SK-N-SH treated with all-trans-retinoic acid at 6 μM for 48 hours (cell line): ENCODE measurements at regions not wholly inside any gene's neighbourhood (a gene's known extent, or its start where the extent isn't known, plus 50 kb on each side); places are given as distances from the start of the nearest gene placed in this dataset.

Source experiments
- PATZ1 ChIP-seq: fragments of 250-450 bp; sonication (Bioruptor Pico); IDR thresholded peaks from 2 replicates; pipeline ENCODE4 v1.8.0; 2020; ENCODE audit warnings: mild to moderate bottlenecking, moderate library complexity, borderline replicate concordance
- TCF4 ChIP-seq: fragments of 250-450 bp; sonication (Bioruptor Pico); IDR thresholded peaks from 2 replicates; pipeline ENCODE4 v1.8.0; 2021; ENCODE audit warnings: mild to moderate bottlenecking, moderate library complexity, borderline replicate concordance
- TOX ChIP-seq: fragments of 250-450 bp; sonication (Bioruptor Pico); IDR thresholded peaks from 2 replicates; pipeline ENCODE4 v1.8.0; 2021; ENCODE audit warnings: mild to moderate bottlenecking, moderate library complexity, borderline replicate concordance
- ZFP3 ChIP-seq: fragments of 250-450 bp; sonication (Bioruptor Pico); IDR thresholded peaks from 2 replicates; pipeline ENCODE4 v1.5.0; 2020; ENCODE audit warnings: mild to moderate bottlenecking, moderate library complexity
- ZFP30 ChIP-seq: fragments of 450-650 bp; formaldehyde crosslinking; IDR thresholded peaks from 2 replicates; pipeline ENCODE4 v1.5.0; 2022; ENCODE audit warnings: mild to moderate bottlenecking, moderate library complexity
- ZNF70 ChIP-seq: fragments of 450-650 bp; formaldehyde crosslinking; IDR thresholded peaks from 2 replicates; pipeline ENCODE4 v1.5.0; 2020; ENCODE audit warnings: mild to moderate bottlenecking, moderate library complexity

GRCh38 chr7:96837593-96837992 is 127.9 kb upstream of the SEM1 start:
- no peak for TF ChIP-seq TOX (CRISPR knock-in tag)
- no peak for TF ChIP-seq PATZ1
- no peak for TF ChIP-seq ZNF70 (CRISPR knock-in tag)
- TF ChIP-seq ZFP3 (CRISPR knock-in tag): no peak
- TF ChIP-seq TCF4 (CRISPR knock-in tag): no peak
- TF ChIP-seq ZFP30: no peak
